OCI-LY1 (cell line): ENCODE measurements at regions not wholly inside any gene's neighbourhood (a gene's known extent, or its start where the extent isn't known, plus 50 kb on each side); places are given as distances from the start of the nearest gene placed in this dataset.

Experiments used
- EZH2 ChIP-seq: fragments of 200-600 bp; sonication (generic), shearing (Covaris generic); IDR thresholded peaks from 2 replicates; pipeline ENCODE4 v1.8.0; 2017; ENCODE audit warnings: borderline replicate concordance, mixed run types, mild to moderate bottlenecking, antibody characterized with exemption, low read length, moderate library complexity, mixed read lengths
- TF ChIP-seq, protein P1 (sequence below): fragments of 200-600 bp; sonication (generic), shearing (Covaris generic); IDR thresholded peaks from 2 replicates; pipeline ENCODE4 v1.5.1; 2017; ENCODE audit warnings: mild to moderate bottlenecking, antibody characterized with exemption, low read length, moderate library complexity, mixed read lengths

DNA sequence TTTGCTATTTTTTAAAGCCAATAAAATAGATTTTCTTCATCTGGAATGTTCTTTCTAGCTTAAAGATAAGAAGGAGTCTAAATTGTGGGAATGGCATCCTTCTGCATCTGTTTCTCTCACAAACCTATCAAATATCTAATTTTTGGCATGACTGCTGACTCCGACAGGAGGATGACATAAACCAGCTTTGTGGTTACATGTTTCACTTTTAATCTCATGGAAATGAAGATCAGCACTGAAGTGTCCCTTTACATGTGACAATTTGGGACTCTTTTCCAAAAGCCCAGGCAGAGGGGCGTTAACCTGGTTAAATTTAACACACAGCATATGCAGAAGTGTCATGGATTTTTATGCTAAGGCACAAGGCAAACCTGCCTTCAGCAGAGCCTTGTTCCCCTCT is 694.7 kb downstream of the ARHGAP15 start:
- no peak for TF ChIP-seq EZH2
- TF ChIP-seq, protein P1, sequence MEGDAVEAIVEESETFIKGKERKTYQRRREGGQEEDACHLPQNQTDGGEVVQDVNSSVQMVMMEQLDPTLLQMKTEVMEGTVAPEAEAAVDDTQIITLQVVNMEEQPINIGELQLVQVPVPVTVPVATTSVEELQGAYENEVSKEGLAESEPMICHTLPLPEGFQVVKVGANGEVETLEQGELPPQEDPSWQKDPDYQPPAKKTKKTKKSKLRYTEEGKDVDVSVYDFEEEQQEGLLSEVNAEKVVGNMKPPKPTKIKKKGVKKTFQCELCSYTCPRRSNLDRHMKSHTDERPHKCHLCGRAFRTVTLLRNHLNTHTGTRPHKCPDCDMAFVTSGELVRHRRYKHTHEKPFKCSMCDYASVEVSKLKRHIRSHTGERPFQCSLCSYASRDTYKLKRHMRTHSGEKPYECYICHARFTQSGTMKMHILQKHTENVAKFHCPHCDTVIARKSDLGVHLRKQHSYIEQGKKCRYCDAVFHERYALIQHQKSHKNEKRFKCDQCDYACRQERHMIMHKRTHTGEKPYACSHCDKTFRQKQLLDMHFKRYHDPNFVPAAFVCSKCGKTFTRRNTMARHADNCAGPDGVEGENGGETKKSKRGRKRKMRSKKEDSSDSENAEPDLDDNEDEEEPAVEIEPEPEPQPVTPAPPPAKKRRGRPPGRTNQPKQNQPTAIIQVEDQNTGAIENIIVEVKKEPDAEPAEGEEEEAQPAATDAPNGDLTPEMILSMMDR: no peak
